ENCODE measurements at regions not wholly inside any gene's neighbourhood (a gene's known extent, or its start where the extent isn't known, plus 50 kb on each side); places are given as distances from the start of the nearest gene placed in this dataset.

- no peak for DNase-seq
- Histone ChIP-seq H3K27me3 (ENCODE audit: insufficient read depth, low read depth, severe bottlenecking) (peaks cover 13% of the 10 kb centered on the region), H3K27ac (no peak overlapping the region), H3K9me3 (ENCODE audit: severe bottlenecking) (no peaks in the 10 kb centered on the region), H3K4me3 (ENCODE audit: low read depth, low read length) (no peak overlapping the region), H3K36me3 (no peaks in the 10 kb centered on the region)
- no peak for TF ChIP-seq CTCF (IDR thresholded peaks at IDR 0.05; ENCODE audit: low read depth, low read length)
Observed at GRCh38 chr16:62967163-62967562, 930.9 kb upstream of the CDH8 start.

- TF ChIP-seq CTCF (IDR thresholded peaks at IDR 0.05; ENCODE audit: low read depth, low read length): no peak
- no peak overlapping the region for H3K4me3 ChIP-seq (ENCODE audit: low read depth, low read length)
- no peak for DNase-seq
Observed at GRCh38 chr16:62966626-62967025, 930.4 kb upstream of the CDH8 start.

GRCh38 chr16:62965831-62966230, 929.6 kb upstream of the CDH8 start:
- DNase-seq: no peak
- Histone ChIP-seq H3K27me3 (ENCODE audit: insufficient read depth, low read depth, severe bottlenecking) (peaks cover 8% of the 10 kb centered on the region), H3K36me3 (no peaks in the 10 kb centered on the region), H3K4me3 (ENCODE audit: low read depth, low read length) (no peak overlapping the region), H3K9me3 (ENCODE audit: severe bottlenecking) (no peaks in the 10 kb centered on the region), H3K27ac (no peak overlapping the region)
- TF ChIP-seq CTCF (IDR thresholded peaks at IDR 0.05; ENCODE audit: low read depth, low read length): no peak

More at GRCh38 chr16:62966626-62967025, 930.4 kb upstream of the CDH8 start:
- H3K27ac ChIP-seq: no peak overlapping the region
- H3K27me3 ChIP-seq (ENCODE audit: insufficient read depth, low read depth, severe bottlenecking): peaks cover 9% of the 10 kb centered on the region
- no peaks in the 10 kb centered on the region for H3K36me3 ChIP-seq
- no peaks in the 10 kb centered on the region for H3K9me3 ChIP-seq (ENCODE audit: severe bottlenecking)

GRCh38 chr16:62963846-62964245, 927.6 kb upstream of the CDH8 start:
- peaks cover 12% of the 10 kb centered on the region for H3K27me3 ChIP-seq (ENCODE audit: insufficient read depth, low read depth, severe bottlenecking)
- DNase-seq: no peak
- no peak overlapping the region for H3K4me3 ChIP-seq (ENCODE audit: low read depth, low read length)
- H3K9me3 ChIP-seq (ENCODE audit: severe bottlenecking): no peaks in the 10 kb centered on the region
- no peak for TF ChIP-seq CTCF (IDR thresholded peaks at IDR 0.05; ENCODE audit: low read depth, low read length)
- no peaks in the 10 kb centered on the region for H3K36me3 ChIP-seq
- no peak overlapping the region for H3K27ac ChIP-seq

- no peak for TF ChIP-seq CTCF (IDR thresholded peaks at IDR 0.05; ENCODE audit: low read depth, low read length)
- Histone ChIP-seq H3K27me3 (ENCODE audit: insufficient read depth, low read depth, severe bottlenecking) (peaks cover 62% of the 10 kb centered on the region), H3K9me3 (ENCODE audit: severe bottlenecking) (no peaks in the 10 kb centered on the region), H3K4me3 (ENCODE audit: low read depth, low read length) (no peak overlapping the region), H3K27ac (no peak overlapping the region), H3K36me3 (no peaks in the 10 kb centered on the region)
- DNase-seq: no peak
Observed at GRCh38 chr16:62955033-62955349, 918.8 kb upstream of the CDH8 start.

GRCh38 chr16:62954144-62955032, 918.1 kb upstream of the CDH8 start:
- H3K4me3 ChIP-seq (ENCODE audit: low read depth, low read length): no peak overlapping the region
- H3K9me3 ChIP-seq (ENCODE audit: severe bottlenecking): no peaks in the 10 kb centered on the region
- H3K27ac ChIP-seq: no peak overlapping the region
- DNase-seq: no peak
- no peaks in the 10 kb centered on the region for H3K36me3 ChIP-seq
- H3K27me3 ChIP-seq (ENCODE audit: insufficient read depth, low read depth, severe bottlenecking): peaks cover 68% of the 10 kb centered on the region
- no peak for TF ChIP-seq CTCF (IDR thresholded peaks at IDR 0.05; ENCODE audit: low read depth, low read length)
